Mammary epithelial cell (primary cell): ENCODE measurements at regions not wholly inside any gene's neighbourhood (a gene's known extent, or its start where the extent isn't known, plus 50 kb on each side); places are given as distances from the start of the nearest gene placed in this dataset.

ENCODE experiments used
- EZH2 ChIP-seq: IDR thresholded peaks from 2 replicates; pipeline ENCODE4 v1.6.1; 2012; ENCODE audit warnings: low read length, inconsistent platforms, borderline replicate concordance
- TF ChIP-seq, protein P1 (sequence below), 2 donors: IDR thresholded peaks in 1 of 2; conservative IDR thresholded peaks in 1 of 2; 2 replicates each; pipeline ENCODE4 v1.5.1; 2011 to 2012; ENCODE audit warnings: inconsistent platforms in 2 of 2, low read length in 2 of 2, mild to moderate bottlenecking in 2 of 2, control low read depth in 1 of 2, low read depth in 1 of 2; ENCODE audit not compliant: insufficient read depth in 1 of 2; ENCODE audit errors: extremely low read depth in 1 of 2

DNA sequence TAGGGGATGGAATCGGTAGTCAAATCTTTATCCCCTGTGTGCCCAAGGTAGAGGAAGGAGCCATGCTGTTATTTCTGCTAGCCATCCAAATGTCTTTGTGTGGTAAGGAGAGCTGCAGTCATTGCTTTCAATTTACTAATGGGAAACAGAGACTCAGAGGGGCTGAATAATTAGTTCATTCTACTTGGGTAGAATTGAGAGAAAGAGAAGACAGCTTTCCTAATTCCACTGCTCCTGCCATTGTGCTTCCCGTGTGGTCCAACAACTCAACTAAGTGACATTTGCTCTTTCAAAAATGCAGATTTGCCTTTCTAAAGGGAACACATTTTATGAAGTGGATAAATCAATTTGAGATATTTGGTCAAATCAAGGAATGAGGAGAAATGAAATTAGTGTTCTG, 136.1 kb downstream of the AQP4 start:
- TF ChIP-seq, protein P1, sequence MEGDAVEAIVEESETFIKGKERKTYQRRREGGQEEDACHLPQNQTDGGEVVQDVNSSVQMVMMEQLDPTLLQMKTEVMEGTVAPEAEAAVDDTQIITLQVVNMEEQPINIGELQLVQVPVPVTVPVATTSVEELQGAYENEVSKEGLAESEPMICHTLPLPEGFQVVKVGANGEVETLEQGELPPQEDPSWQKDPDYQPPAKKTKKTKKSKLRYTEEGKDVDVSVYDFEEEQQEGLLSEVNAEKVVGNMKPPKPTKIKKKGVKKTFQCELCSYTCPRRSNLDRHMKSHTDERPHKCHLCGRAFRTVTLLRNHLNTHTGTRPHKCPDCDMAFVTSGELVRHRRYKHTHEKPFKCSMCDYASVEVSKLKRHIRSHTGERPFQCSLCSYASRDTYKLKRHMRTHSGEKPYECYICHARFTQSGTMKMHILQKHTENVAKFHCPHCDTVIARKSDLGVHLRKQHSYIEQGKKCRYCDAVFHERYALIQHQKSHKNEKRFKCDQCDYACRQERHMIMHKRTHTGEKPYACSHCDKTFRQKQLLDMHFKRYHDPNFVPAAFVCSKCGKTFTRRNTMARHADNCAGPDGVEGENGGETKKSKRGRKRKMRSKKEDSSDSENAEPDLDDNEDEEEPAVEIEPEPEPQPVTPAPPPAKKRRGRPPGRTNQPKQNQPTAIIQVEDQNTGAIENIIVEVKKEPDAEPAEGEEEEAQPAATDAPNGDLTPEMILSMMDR (conservative IDR thresholded peaks at IDR 0.05 in 1 of 2, IDR thresholded peaks at IDR 0.05 in 1 of 2; ENCODE audit: extremely low read depth in 1 of 2, insufficient read depth in 1 of 2, low read depth in 1 of 2, low read length in 2 of 2): no peak
- no peak for TF ChIP-seq EZH2
